ENCODE measurements at regions not wholly inside any gene's neighbourhood (a gene's known extent, or its start where the extent isn't known, plus 50 kb on each side); places are given as distances from the start of the nearest gene placed in this dataset.

DNA sequence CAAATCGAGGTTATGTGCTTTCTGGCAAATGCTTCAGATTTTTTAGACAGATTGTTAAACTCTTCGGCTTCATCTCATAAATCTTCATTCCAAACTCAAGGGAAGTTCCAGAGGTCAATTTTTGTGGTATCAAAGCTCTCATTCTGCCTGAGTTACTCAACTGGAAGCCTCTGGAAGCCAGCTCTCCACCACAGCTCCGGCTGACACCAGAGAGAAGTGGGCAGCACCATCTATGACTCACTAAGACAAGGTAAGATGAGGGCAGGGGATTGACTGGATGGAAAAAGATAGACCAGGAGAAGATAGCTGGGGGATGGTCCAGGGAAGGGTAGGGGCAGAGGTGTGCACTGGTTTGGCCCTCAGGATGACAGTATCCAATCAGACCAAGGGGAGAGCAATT lies 137.3 kb upstream of the HNRNPA3 start:
- peaks cover 0 to 6% of the 10 kb centered on the region in 2 experiments for H3K27me3 ChIP-seq (ENCODE audit: control insufficient read depth in 1 of 2, insufficient read depth in 1 of 2, low read length in 2 of 2)
- H3K27ac ChIP-seq (ENCODE audit: low read length, poor library complexity, severe bottlenecking) = no peak overlapping the region
- H4K91ac ChIP-seq (ENCODE audit: low read length) = no peak overlapping the region
- H2AFZ ChIP-seq (ENCODE audit: low read depth, low read length) = no peak overlapping the region
- H2BK5ac ChIP-seq (ENCODE audit: low read depth, low read length, poor library complexity, severe bottlenecking) = no peak overlapping the region
- no peak overlapping the region for H2BK15ac ChIP-seq (ENCODE audit: low read depth, poor library complexity, severe bottlenecking)
- no peak overlapping the region for H3K14ac ChIP-seq (ENCODE audit: low read length in 2 of 2)
- H2AK5ac ChIP-seq (ENCODE audit: low read length, severe bottlenecking) = no peak overlapping the region
- DNase-seq = no peak
- no peaks in the 10 kb centered on the region for H3K4me1 ChIP-seq (ENCODE audit: control insufficient read depth, insufficient read depth, low read depth, low read length)
- no peak overlapping the region for H3K18ac ChIP-seq (ENCODE audit: low read depth in 1 of 2, low read length in 2 of 2)
- H3K79me1 ChIP-seq (replicated peaks; ENCODE audit: low read length, poor library complexity, severe bottlenecking) = no peaks in the 10 kb centered on the region
- H3K9me3 ChIP-seq (ENCODE audit: control insufficient read depth, low read length) = no peaks in the 10 kb centered on the region
- H2BK12ac ChIP-seq (ENCODE audit: low read length in 2 of 2) = no peak overlapping the region
- no peak overlapping the region for H3K4me2 ChIP-seq (ENCODE audit: low read length, poor library complexity, severe bottlenecking)
- 28% methylated on average over 3 of the region's 3 CpGs for WGBS
- H3K23ac ChIP-seq (ENCODE audit: low read length in 2 of 2) = no peak overlapping the region
- H4K8ac ChIP-seq (ENCODE audit: low read length) = no peak overlapping the region
- no peak overlapping the region for H2BK120ac ChIP-seq (ENCODE audit: low read depth, low read length)
- no peaks in the 10 kb centered on the region for H3K36me3 ChIP-seq (ENCODE audit: control insufficient read depth in 1 of 2, insufficient read depth in 2 of 2, low read depth in 1 of 2, low read length in 2 of 2)
- H3K4ac ChIP-seq (ENCODE audit: low read depth in 1 of 2, low read length in 2 of 2) = no peak overlapping the region
- no peak overlapping the region for H3K9ac ChIP-seq (ENCODE audit: low read length)
- H3K4me3 ChIP-seq (ENCODE audit: insufficient read depth in 1 of 2, low read depth in 1 of 2, low read length in 2 of 2) = no peak overlapping the region

GRCh38 chr2:177076636-177077179 lies 135.9 kb upstream of the HNRNPA3 start:
- Histone ChIP-seq H3K9me3 (ENCODE audit: control insufficient read depth, low read length) (no peaks in the 10 kb centered on the region), H3K23ac (ENCODE audit: low read length in 2 of 2) (no peak overlapping the region)
- WGBS = 74% methylated on average over 4 of the region's 4 CpGs

DNA sequence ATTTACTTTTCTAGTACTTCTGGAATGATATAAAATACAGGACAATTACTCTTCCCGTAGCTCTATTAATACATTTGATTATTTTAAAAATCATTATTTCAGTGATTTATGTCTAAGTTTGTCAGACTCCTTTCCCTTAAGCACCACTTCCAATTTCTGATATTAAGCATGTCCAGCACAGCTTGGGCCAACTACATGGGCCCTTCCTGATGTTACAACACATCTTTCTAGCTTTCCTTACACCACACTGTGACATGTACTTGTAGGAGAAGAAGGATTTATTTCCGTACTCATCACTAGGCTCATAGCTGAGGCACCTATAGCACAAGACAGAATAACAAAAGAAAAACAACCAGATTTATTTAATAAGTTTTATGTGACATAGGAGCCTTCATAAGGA lies 134.8 kb upstream of the HNRNPA3 start:
- H3K9ac ChIP-seq (ENCODE audit: low read length) = no peak overlapping the region
- no peak overlapping the region for H2AFZ ChIP-seq (ENCODE audit: low read depth, low read length)
- no peaks in the 10 kb centered on the region for H3K36me3 ChIP-seq (ENCODE audit: control insufficient read depth in 1 of 2, insufficient read depth in 2 of 2, low read depth in 1 of 2, low read length in 2 of 2)
- no peaks in the 10 kb centered on the region for H3K4me1 ChIP-seq (ENCODE audit: control insufficient read depth, insufficient read depth, low read depth, low read length)
- no peaks in the 10 kb centered on the region for H3K79me1 ChIP-seq (replicated peaks; ENCODE audit: low read length, poor library complexity, severe bottlenecking)
- peaks cover 3% of the 10 kb centered on the region in 2 experiments for H3K27me3 ChIP-seq (ENCODE audit: control insufficient read depth in 1 of 2, insufficient read depth in 1 of 2, low read length in 2 of 2)
- no peak overlapping the region for H3K14ac ChIP-seq (ENCODE audit: low read length in 2 of 2)
- H3K27ac ChIP-seq (ENCODE audit: low read length, poor library complexity, severe bottlenecking) = no peak overlapping the region
- H2AK5ac ChIP-seq (ENCODE audit: low read length, severe bottlenecking) = no peak overlapping the region
- WGBS = no CpG with 5 or more reads among the region's 2 CpGs
- H3K4me3 ChIP-seq (ENCODE audit: insufficient read depth in 1 of 2, low read depth in 1 of 2, low read length in 2 of 2) = no peak overlapping the region
- H3K4ac ChIP-seq (ENCODE audit: low read depth in 1 of 2, low read length in 2 of 2) = no peak overlapping the region
- no peak overlapping the region for H2BK12ac ChIP-seq (ENCODE audit: low read length in 2 of 2)
- H2BK120ac ChIP-seq (ENCODE audit: low read depth, low read length) = no peak overlapping the region
- H3K23ac ChIP-seq (ENCODE audit: low read length in 2 of 2) = no peak overlapping the region
- H3K4me2 ChIP-seq (ENCODE audit: low read length, poor library complexity, severe bottlenecking) = no peak overlapping the region
- no peak overlapping the region for H2BK15ac ChIP-seq (ENCODE audit: low read depth, poor library complexity, severe bottlenecking)
- no peak overlapping the region for H3K18ac ChIP-seq (ENCODE audit: low read depth in 1 of 2, low read length in 2 of 2)
- no peak overlapping the region for H4K91ac ChIP-seq (ENCODE audit: low read length)
- no peaks in the 10 kb centered on the region for H3K9me3 ChIP-seq (ENCODE audit: control insufficient read depth, low read length)
- no peak overlapping the region for H4K8ac ChIP-seq (ENCODE audit: low read length)
- H2BK5ac ChIP-seq (ENCODE audit: low read depth, low read length, poor library complexity, severe bottlenecking) = no peak overlapping the region
- DNase-seq = no peak

More at GRCh38 chr2:177076636-177077179, 135.9 kb upstream of the HNRNPA3 start:
- Histone ChIP-seq H3K4me2 (ENCODE audit: low read length, poor library complexity, severe bottlenecking) (no peak overlapping the region), H2BK12ac (ENCODE audit: low read length in 2 of 2) (no peak overlapping the region), H3K9ac (ENCODE audit: low read length) (no peak overlapping the region), H3K4ac (ENCODE audit: low read depth in 1 of 2, low read length in 2 of 2) (no peak overlapping the region), H3K4me1 (ENCODE audit: control insufficient read depth, insufficient read depth, low read depth, low read length) (no peaks in the 10 kb centered on the region), H2AK5ac (ENCODE audit: low read length, severe bottlenecking) (no peak overlapping the region), H3K14ac (ENCODE audit: low read length in 2 of 2) (no peak overlapping the region), H2AFZ (ENCODE audit: low read depth, low read length) (no peak overlapping the region), H3K36me3 (ENCODE audit: control insufficient read depth in 1 of 2, insufficient read depth in 2 of 2, low read depth in 1 of 2, low read length in 2 of 2) (no peaks in the 10 kb centered on the region), H2BK120ac (ENCODE audit: low read depth, low read length) (no peak overlapping the region), H3K79me1 (replicated peaks; ENCODE audit: low read length, poor library complexity, severe bottlenecking) (no peaks in the 10 kb centered on the region), H2BK5ac (ENCODE audit: low read depth, low read length, poor library complexity, severe bottlenecking) (no peak overlapping the region), H4K8ac (ENCODE audit: low read length) (no peak overlapping the region), H3K27me3 (ENCODE audit: control insufficient read depth in 1 of 2, insufficient read depth in 1 of 2, low read length in 2 of 2) (peaks cover 3% of the 10 kb centered on the region in 2 experiments), H4K91ac (ENCODE audit: low read length) (no peak overlapping the region), H3K27ac (ENCODE audit: low read length, poor library complexity, severe bottlenecking) (no peak overlapping the region), H3K4me3 (ENCODE audit: insufficient read depth in 1 of 2, low read depth in 1 of 2, low read length in 2 of 2) (no peak overlapping the region), H2BK15ac (ENCODE audit: low read depth, poor library complexity, severe bottlenecking) (no peak overlapping the region), H3K18ac (ENCODE audit: low read depth in 1 of 2, low read length in 2 of 2) (no peak overlapping the region)
- no peak for DNase-seq

- Histone ChIP-seq H2BK5ac (ENCODE audit: low read depth, low read length, poor library complexity, severe bottlenecking) (no peak overlapping the region), H3K9ac (ENCODE audit: low read length) (no peak overlapping the region), H3K14ac (ENCODE audit: low read length in 2 of 2) (peak overlapping the region in 1 of 2 experiments; percentile 68), H3K9me3 (ENCODE audit: control insufficient read depth, low read length) (no peaks in the 10 kb centered on the region), H2AFZ (ENCODE audit: low read depth, low read length) (no peak overlapping the region), H3K4me1 (ENCODE audit: control insufficient read depth, insufficient read depth, low read depth, low read length) (no peaks in the 10 kb centered on the region), H2AK5ac (ENCODE audit: low read length, severe bottlenecking) (no peak overlapping the region), H4K91ac (ENCODE audit: low read length) (no peak overlapping the region), H4K8ac (ENCODE audit: low read length) (no peak overlapping the region), H3K27ac (ENCODE audit: low read length, poor library complexity, severe bottlenecking) (no peak overlapping the region), H2BK15ac (ENCODE audit: low read depth, poor library complexity, severe bottlenecking) (no peak overlapping the region), H3K36me3 (ENCODE audit: control insufficient read depth in 1 of 2, insufficient read depth in 2 of 2, low read depth in 1 of 2, low read length in 2 of 2) (no peaks in the 10 kb centered on the region), H2BK12ac (ENCODE audit: low read length in 2 of 2) (no peak overlapping the region), H3K18ac (ENCODE audit: low read depth in 1 of 2, low read length in 2 of 2) (no peak overlapping the region), H3K4me2 (ENCODE audit: low read length, poor library complexity, severe bottlenecking) (no peak overlapping the region), H3K79me1 (replicated peaks; ENCODE audit: low read length, poor library complexity, severe bottlenecking) (no peaks in the 10 kb centered on the region), H3K27me3 (ENCODE audit: control insufficient read depth in 1 of 2, insufficient read depth in 1 of 2, low read length in 2 of 2) (peaks cover 3% of the 10 kb centered on the region in 2 experiments), H2BK120ac (ENCODE audit: low read depth, low read length) (no peak overlapping the region), H3K4ac (ENCODE audit: low read depth in 1 of 2, low read length in 2 of 2) (no peak overlapping the region), H3K4me3 (ENCODE audit: insufficient read depth in 1 of 2, low read depth in 1 of 2, low read length in 2 of 2) (no peak overlapping the region), H3K23ac (ENCODE audit: low read length in 2 of 2) (no peak overlapping the region)
- DNase-seq = no peak
- WGBS = 61% methylated on average over 3 of the region's 3 CpGs
Observed at GRCh38 chr2:177078416-177078815, 134.2 kb upstream of the HNRNPA3 start.
